Lower leg skin (tissue), 3 donors: ENCODE measurements at regions not wholly inside any gene's neighbourhood (a gene's known extent, or its start where the extent isn't known, plus 50 kb on each side); places are given as distances from the start of the nearest gene placed in this dataset.

Experiments
- POLR2A ChIP-seq, 2 donors: fragments of 450-650 bp; IDR thresholded peaks; one replicate each; pipeline ENCODE4 v1.6.1; 2016 to 2017; ENCODE audit warnings: antibody characterized with exemption in 2 of 2, mild to moderate bottlenecking in 1 of 2, moderate library complexity in 1 of 2
- TF ChIP-seq, protein P1 (sequence below), 3 donors: fragments of 450-650 bp; IDR thresholded peaks; one replicate each; pipeline ENCODE4 v1.5.1; 2016; ENCODE audit warnings: antibody characterized with exemption in 3 of 3, mild to moderate bottlenecking in 3 of 3, moderate library complexity in 2 of 3

- no peak for TF ChIP-seq POLR2A (IDR thresholded peaks at IDR 0.05)
- TF ChIP-seq, protein P1, sequence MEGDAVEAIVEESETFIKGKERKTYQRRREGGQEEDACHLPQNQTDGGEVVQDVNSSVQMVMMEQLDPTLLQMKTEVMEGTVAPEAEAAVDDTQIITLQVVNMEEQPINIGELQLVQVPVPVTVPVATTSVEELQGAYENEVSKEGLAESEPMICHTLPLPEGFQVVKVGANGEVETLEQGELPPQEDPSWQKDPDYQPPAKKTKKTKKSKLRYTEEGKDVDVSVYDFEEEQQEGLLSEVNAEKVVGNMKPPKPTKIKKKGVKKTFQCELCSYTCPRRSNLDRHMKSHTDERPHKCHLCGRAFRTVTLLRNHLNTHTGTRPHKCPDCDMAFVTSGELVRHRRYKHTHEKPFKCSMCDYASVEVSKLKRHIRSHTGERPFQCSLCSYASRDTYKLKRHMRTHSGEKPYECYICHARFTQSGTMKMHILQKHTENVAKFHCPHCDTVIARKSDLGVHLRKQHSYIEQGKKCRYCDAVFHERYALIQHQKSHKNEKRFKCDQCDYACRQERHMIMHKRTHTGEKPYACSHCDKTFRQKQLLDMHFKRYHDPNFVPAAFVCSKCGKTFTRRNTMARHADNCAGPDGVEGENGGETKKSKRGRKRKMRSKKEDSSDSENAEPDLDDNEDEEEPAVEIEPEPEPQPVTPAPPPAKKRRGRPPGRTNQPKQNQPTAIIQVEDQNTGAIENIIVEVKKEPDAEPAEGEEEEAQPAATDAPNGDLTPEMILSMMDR (IDR thresholded peaks at IDR 0.05): no peak
These were observed 716.2 kb upstream of the VRK2 start for GRCh38 chr2:57330447-57330846.
